ENCODE measurements at regions not wholly inside any gene's neighbourhood (a gene's known extent, or its start where the extent isn't known, plus 50 kb on each side); places are given as distances from the start of the nearest gene placed in this dataset.

GRCh38 chr2:152890736-152891135, 172.3 kb downstream of the ARL6IP6 start:
- Histone ChIP-seq H4K20me1 (ENCODE audit: low read depth, low read length) (no peaks in the 10 kb centered on the region), H3K27ac (ENCODE audit: low read depth, low read length) (no peak overlapping the region), H3K4me3 (ENCODE audit: insufficient read depth, low read length, poor library complexity, severe bottlenecking) (no peak overlapping the region)

GRCh38 chr2:152883951-152884487, 165.6 kb downstream of the ARL6IP6 start:
- Histone ChIP-seq H3F3A (ENCODE audit: insufficient read depth) (no peaks in the 10 kb centered on the region), H3K4me2 (ENCODE audit: low read depth, low read length, poor library complexity, severe bottlenecking) (no peak overlapping the region), H3K27me3 (ENCODE audit: low read length) (no peaks in the 10 kb centered on the region), H3K9me3 (ENCODE audit: insufficient read depth, low read length) (no peaks in the 10 kb centered on the region; the same call in 1 of the 2 replicates), H3K27ac (ENCODE audit: low read depth, low read length) (no peak overlapping the region), H3K9ac (ENCODE audit: low read length) (no peak overlapping the region), H2AFZ (ENCODE audit: low read depth, low read length, severe bottlenecking) (no peak overlapping the region), H3K9me2 (replicated peaks; ENCODE audit: insufficient read depth, low read length) (no peaks in the 10 kb centered on the region), H3K79me2 (ENCODE audit: insufficient read depth, low read length) (no peaks in the 10 kb centered on the region), H3K4me3 (ENCODE audit: insufficient read depth, low read length, poor library complexity, severe bottlenecking) (no peak overlapping the region), H3K36me3 (ENCODE audit: low read length) (no peaks in the 10 kb centered on the region), H4K20me1 (ENCODE audit: low read depth, low read length) (no peaks in the 10 kb centered on the region)
- TF ChIP-seq EZH2phosphoT487 (conservative IDR thresholded peaks at IDR 0.05; ENCODE audit: low read length) (no peak), CTCF (IDR thresholded peaks at IDR 0.05; ENCODE audit: insufficient read depth, low read length, poor library complexity, severe bottlenecking) (no peak)

More at GRCh38 chr2:152890736-152891135, 172.3 kb downstream of the ARL6IP6 start:
- no peaks in the 10 kb centered on the region for H3K79me2 ChIP-seq (ENCODE audit: insufficient read depth, low read length)
- no peak overlapping the region for H2AFZ ChIP-seq (ENCODE audit: low read depth, low read length, severe bottlenecking)
- no peak overlapping the region for H3K9ac ChIP-seq (ENCODE audit: low read length)
- no peaks in the 10 kb centered on the region for H3K9me2 ChIP-seq (replicated peaks; ENCODE audit: insufficient read depth, low read length)
- H3K36me3 ChIP-seq (ENCODE audit: low read length) = no peaks in the 10 kb centered on the region
- H3F3A ChIP-seq (ENCODE audit: insufficient read depth) = no peaks in the 10 kb centered on the region
- H3K4me2 ChIP-seq (ENCODE audit: low read depth, low read length, poor library complexity, severe bottlenecking) = no peak overlapping the region
- H3K27me3 ChIP-seq (ENCODE audit: low read length) = no peaks in the 10 kb centered on the region
- TF ChIP-seq CTCF (IDR thresholded peaks at IDR 0.05; ENCODE audit: insufficient read depth, low read length, poor library complexity, severe bottlenecking) = no peak
- TF ChIP-seq EZH2phosphoT487 (conservative IDR thresholded peaks at IDR 0.05; ENCODE audit: low read length) = no peak
- no peaks in the 10 kb centered on the region; the same call in 1 of the 2 replicates for H3K9me3 ChIP-seq (ENCODE audit: insufficient read depth, low read length)

- H3K4me3 ChIP-seq (ENCODE audit: insufficient read depth, low read length, poor library complexity, severe bottlenecking) = no peak overlapping the region
- H3F3A ChIP-seq (ENCODE audit: insufficient read depth) = no peaks in the 10 kb centered on the region
- H3K27me3 ChIP-seq (ENCODE audit: low read length) = no peaks in the 10 kb centered on the region
Measured at GRCh38 chr2:152881527-152881926, 163.1 kb downstream of the ARL6IP6 start.

More at GRCh38 chr2:152881527-152881926, 163.1 kb downstream of the ARL6IP6 start:
- Histone ChIP-seq H3K27ac (ENCODE audit: low read depth, low read length) (no peak overlapping the region), H3K4me2 (ENCODE audit: low read depth, low read length, poor library complexity, severe bottlenecking) (no peak overlapping the region), H3K9me2 (replicated peaks; ENCODE audit: insufficient read depth, low read length) (no peaks in the 10 kb centered on the region), H3K79me2 (ENCODE audit: insufficient read depth, low read length) (no peaks in the 10 kb centered on the region), H3K36me3 (ENCODE audit: low read length) (no peaks in the 10 kb centered on the region), H2AFZ (ENCODE audit: low read depth, low read length, severe bottlenecking) (no peak overlapping the region), H3K9me3 (ENCODE audit: insufficient read depth, low read length) (no peaks in the 10 kb centered on the region), H4K20me1 (ENCODE audit: low read depth, low read length) (no peaks in the 10 kb centered on the region), H3K9ac (ENCODE audit: low read length) (no peak overlapping the region)
- no peak for TF ChIP-seq EZH2phosphoT487 (conservative IDR thresholded peaks at IDR 0.05; ENCODE audit: low read length)
- no peak for TF ChIP-seq CTCF (IDR thresholded peaks at IDR 0.05; ENCODE audit: insufficient read depth, low read length, poor library complexity, severe bottlenecking)

Measured in SU-DHL-6 (cell line).